Activated CD4-positive, alpha-beta T cell treated with anti-CD3 and anti-CD28 coated beads, Interleukin-2, amount 50 U/mL, for 24 hours (primary cell): ENCODE measurements at regions not wholly inside any gene's neighbourhood (a gene's known extent, or its start where the extent isn't known, plus 50 kb on each side); places are given as distances from the start of the nearest gene placed in this dataset.
A peak's percentile ranks its signal among the peaks of the same experiment; 100 is the strongest.
"Not testable (repeated sequence)": the region's sequence is repeated elsewhere in the genome, so short reads cannot be mapped to it uniquely, and the experiment has no call there.

Experiments
- DNase-seq, 2 donors: peaks; one replicate each; pipeline ENCODE4 v3.0.0-alpha.2; 2020; ENCODE audit warnings: low read depth in 1 of 2, low spot score in 1 of 2

DNA sequence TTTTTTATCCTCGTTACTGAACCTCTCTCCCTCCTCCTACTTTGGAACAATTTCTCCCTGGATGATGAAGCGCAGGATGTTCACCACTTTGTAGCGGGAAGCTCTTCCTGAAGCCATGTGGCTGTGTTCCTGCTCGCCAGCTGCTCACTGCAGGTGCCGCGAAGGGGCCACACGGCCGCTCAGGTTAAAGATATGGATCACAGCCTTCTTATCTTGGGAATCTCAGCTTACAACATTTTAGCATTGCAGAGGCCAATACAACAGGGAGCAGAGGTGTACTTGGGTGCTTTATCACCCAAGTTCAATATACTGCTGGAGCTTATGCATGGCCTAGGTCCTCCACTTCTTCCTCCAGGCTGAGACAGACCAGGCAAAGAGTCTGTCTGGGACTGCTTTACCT is 201.2 kb upstream of the G2E3 start:
- DNase-seq = no peak

DNA sequence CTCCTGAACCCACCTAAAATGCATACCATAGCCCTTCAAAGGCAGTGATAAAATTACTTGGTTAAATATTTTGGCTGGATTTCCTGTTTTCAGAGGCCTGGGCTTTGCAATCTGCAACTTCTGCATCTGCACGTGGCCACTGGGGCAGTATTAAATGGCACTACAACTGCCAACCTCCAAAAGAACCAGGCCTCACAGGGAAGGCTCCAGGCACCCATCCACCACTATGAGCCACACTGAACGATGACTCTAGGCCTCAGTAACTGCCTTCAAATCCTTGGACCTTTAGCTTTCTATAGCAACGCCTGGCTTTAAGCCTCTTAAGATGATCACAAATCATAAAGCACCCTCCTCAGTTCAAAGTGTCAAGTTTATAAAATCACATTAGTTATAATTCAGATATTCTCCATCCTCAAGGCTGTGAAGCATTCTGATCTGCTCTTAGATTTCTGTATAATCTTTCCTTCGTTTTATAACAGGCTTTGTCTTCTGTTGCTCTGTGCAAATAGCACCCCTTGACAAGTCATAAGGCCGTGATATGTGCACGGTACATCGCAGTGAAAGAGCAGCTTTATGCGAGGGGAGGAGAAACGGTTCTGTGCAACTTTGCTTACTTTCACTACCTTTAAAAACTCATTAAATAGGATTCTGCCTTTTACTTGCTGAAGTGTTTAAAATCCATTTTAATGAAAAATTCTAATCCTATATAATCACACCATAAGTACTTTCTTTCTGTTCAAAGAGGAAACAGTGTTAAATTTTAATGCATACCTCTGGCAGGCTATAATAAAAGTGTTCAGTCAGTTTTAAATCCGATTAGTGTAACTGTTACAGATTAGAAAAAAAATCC is 196.4 kb upstream of the G2E3 start:
- DNase-seq = no peak

DNA sequence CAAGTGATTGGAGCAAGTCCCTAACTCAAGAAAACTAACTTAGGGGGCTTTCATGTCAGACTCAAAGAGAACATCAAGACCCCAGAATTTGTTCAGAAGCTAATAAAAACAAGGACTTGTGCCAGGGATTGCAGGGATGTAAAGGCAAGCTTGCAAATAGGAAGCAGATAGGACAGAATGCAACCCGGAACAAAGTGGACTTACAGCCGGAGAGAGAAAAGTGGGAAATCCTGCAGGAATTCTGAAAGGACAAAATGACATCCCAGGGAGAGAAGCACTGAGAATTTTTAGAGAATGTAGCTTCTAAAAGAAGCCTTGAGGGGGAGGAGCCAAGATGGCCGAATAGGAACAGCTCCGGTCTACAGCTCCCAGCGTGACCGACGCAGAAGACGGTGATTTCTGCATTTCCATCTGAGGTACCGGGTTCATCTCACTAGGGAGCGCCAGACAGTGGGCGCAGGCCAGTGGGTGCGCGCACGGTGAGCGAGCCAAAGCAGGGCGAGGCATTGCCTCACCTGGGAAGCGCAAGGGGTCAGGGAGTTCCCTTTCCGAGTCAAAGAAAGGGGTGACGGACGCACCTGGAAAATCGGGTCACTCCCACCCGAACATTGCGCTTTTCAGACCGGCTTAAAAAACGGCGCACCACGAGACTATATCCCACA is 195.6 kb upstream of the G2E3 start:
- not testable (repeated sequence) for DNase-seq

DNA sequence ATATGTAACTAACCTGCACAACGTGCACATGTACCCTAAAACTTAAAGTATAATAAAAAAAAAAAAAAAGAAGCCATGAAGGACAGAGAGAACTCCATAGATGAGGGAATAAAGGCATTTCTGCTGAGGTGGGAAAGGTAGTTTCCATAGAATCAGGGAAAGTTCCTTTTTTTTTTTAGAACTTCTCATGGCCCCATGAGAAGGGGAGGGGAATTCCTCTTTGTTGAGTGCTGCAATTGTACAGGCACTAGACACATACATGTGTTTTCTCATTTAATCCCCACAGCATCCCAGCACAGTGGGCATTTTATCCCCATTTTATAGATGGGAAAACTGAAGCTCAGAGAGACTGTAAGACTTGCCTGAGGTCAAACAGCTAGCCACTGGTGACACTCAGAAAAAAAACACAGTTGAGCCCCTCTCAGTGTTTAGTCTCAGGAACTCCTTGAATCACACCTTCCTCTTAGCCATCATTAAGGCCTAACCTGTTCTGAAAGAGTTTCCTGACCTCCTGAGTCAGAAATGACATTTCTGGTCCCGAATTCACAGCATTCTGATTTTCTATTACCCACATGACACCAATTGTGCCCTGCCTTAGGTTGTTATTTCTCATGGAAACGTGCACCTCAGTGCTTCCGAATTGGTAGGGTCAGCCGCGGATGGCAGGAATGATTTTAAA is 189.3 kb upstream of the G2E3 start:
- no peak for DNase-seq

DNA sequence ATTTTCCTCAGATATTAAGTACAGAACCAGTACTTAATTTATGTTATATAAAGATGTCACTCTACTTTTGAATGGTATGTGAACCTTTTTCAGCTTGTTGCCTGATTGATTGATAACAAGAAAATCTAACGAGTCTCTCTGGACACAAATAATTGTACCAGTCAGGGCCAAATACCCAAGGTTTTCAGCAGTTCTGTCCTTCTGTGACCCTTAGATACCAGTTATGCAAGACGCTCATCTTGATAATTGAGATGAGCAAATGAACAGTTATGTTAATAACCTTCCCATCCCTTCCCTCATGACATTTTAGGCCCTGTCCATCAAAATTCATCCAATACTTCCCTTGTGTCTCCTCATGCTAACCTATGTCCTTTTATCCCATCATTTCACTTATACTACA is 185.9 kb upstream of the G2E3 start:
- DNase-seq = no peak

DNA sequence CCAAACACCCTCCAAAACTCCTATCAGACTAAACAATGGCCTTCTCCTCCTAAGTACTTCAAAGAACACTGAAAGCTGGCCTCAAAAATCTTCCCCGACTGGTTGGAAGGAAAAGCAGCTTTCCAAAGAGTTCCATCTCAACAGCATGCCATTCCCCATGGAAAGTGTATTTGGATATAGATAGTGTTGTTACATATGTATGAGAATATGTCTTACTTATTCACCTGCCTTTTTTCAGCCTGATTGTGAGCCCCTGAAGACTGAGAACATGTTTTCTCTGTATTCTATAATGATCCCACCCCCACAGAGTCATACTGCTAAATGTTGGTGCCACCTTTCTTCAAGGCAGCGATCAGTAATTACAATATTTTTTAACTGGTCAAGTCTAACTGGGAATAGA is 185.4 kb upstream of the G2E3 start:
- DNase-seq = no peak

DNA sequence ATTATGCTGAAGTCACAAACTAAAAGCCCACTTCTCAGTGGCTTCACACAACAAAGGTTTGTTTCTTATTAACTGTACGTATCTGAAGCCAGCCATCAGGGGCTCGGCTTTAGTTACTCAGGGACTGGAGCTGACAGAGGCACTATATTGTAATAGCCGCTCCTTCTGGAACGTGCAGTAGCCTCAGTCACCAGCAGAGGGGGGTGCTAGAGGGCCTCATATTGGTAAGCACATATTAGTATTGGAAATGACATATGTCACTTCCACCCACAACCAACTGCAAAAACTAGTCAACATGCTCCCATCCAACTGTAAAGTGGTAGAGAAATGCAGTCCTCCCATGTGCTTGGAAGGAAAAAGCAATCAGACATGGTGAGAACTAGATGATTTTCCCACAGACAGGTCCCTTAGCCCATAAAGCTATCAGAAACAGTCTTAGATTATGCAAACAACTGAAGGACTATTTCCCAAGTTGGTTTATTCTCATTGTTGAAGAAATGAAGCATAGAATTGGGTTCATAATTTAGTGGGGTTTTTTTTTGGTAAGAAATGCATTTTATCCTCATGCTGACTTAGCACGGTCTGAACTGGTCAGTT is 183.6 kb upstream of the G2E3 start:
- peak; percentile 38 to 46 for DNase-seq

DNA sequence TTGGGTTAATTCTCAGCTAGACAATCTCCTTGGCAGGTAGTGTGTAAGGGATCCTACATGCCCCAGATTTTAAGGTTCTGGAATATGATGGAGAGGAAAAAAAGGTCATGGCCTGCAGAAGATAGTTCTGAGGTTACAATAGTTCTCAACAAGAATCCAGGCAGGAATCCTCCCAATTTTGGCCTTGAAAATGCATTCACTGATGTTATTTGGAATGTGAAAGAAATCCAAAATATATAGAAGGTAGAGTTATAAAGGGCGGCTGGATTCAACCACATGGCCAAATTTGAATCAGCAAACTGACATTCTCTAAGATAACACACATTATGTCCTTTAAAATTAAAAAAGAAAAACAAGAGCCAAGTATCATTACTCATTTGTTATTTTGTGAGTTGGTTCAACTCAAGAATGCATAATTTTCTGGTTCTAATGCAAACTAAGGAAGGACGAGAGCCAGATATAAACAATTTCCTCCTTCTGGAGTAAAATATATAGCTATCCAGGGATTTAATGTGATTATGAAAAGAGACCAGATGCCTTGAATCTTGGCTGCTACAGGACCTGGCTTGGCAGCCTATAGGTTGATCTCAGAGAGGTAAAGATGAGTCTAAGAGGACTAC is 177.0 kb upstream of the G2E3 start:
- no peak for DNase-seq

DNA sequence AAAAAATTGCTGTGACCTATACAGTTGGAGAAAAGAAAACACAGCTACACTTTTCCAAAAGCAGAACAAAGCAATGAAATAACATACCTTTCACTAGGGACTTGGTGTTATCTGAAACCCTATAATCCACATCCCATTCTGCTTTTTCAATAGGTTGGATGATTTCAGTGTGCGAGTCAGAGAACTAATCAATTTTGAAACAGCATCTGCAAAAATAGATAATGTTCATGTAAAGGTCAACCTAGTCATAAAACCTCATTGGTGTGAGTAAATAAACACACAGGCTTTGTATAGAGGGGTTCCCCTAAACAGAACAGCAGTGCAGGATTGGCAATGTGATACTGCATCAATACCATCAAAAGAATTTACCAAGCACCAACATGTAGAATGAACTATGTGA is 173.0 kb upstream of the G2E3 start:
- no peak for DNase-seq

DNA sequence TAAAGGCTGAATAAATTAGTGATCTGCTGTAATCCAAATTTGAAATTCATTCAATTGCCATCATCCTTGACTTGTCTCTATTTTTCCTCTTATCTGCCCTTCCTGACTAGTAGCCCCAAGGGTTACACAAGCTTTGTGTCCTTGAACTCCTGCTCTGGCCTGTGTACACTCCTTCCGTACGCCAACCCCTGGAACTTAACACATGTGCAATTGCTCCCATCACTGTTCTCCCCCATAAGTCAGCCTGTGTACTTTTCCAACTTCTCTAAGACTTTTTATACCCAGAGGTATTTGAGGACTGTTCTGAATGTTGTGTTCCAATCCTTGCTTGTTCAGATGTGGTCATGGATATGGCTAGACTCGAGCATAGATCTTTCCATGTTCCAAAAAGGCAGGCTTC is 171.1 kb upstream of the G2E3 start:
- no peak for DNase-seq

DNA sequence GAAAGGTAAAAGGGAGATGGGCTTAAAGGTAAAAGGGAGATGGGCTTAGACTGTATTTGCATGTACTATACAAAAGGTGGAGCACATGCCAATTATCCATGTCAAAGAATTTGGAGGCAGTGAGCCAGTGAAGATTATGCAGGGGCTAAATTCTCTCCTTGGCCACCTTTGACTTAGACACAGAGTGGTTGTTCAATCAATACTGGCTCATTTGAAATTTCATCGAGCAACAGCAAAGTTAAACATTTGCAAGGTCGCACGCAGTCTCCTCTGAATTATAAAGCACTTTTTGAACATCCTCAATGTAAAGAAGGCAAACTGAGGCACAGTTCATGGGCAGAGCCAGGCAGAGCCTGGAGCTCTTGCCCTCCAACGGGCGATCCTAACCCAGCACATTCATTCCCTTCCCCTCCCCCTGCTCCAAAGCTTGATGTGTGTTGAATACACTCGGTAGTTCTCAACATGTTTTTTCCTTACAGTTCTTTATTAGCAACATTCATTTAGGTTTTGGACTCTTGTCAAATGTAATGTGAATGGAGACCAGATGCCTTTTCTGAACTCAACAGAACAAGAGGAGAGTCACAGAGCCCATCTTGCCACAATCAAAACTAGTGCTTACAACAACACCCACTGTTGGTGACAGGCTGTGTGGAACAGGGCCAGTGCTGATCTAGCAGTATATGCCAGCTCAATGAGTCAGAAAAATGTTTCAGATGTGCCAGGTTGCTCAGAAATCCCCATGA is 169.7 kb upstream of the G2E3 start:
- DNase-seq = no peak

DNA sequence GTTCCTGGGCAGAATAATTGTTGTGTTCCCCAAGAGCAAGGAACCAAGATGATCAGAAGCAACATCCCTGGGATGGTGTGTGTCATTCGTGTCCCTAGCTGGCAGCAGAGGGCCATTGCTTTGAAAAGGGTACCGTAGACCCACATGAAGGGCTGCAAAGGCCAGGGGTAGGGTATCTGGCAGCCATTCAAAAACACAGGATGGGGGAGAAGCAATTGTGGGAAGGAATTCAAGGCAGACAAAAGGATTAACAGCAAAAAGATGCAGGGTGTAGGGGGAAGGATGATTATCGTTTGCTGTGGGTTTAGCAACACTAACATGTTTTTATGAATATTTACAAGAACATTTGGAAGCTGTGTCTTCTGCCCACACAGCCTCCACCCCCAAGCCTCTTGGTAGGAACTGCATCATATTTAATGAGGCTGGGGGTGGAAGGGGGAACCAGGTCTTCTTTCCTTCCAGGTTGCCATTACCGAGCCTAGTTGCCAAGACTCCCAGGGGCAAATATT is 169.0 kb upstream of the G2E3 start:
- no peak for DNase-seq

DNA sequence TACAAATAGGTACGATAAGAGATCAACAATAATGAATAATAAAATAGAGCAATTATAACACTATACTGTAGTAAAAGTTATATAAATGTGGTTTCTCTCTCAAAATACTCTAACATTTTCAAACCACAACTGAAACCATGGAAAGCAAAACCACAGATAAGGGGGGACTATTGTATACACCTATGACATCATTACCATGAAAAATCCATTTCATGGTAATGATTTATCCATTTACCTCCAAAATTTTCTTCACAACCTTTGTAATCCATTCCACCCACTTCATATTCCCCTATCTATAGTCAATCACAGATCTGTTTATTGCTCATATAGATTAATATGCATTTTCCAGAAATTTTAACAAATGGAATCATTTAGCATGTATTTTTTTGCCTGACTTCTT is 163.9 kb upstream of the G2E3 start:
- DNase-seq = no peak

DNA sequence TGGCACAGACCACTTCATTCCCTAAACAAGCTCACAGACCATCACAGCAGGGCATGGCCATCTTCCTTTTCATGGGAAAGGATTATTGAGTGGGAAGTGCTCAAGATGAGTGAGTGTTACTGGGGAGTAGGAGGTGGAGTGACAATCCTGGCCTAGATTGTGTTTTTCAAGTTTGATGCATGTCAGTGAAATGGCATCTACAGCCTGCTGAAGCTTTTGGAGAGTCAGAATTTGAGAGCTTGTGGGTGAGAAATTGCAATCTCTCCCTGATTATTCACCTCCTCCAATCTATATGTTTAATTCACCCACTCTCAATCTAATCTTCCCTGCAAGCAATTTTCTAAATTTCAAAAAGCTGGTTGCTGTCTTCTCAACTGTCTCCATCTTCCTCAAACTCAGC is 156.1 kb upstream of the G2E3 start:
- DNase-seq = no peak

DNA sequence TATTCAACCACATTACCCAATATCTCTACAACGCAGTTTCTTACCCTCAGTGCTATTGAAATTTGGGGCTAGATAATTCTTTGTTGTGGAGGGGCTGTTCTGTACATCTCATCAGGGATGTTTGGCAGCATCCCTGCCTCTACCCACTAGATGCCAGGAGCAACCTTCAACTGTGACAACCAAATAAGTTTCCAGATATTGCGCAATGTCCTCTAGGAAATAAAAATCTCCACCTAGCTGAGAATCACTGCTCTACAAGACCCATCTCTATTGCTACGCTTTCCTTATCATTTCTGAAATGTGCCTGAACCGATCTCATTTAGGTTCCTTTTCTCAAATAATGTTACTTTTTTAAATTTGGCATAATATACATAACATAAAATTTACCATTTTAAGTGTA is 155.2 kb upstream of the G2E3 start:
- DNase-seq = no peak

DNA sequence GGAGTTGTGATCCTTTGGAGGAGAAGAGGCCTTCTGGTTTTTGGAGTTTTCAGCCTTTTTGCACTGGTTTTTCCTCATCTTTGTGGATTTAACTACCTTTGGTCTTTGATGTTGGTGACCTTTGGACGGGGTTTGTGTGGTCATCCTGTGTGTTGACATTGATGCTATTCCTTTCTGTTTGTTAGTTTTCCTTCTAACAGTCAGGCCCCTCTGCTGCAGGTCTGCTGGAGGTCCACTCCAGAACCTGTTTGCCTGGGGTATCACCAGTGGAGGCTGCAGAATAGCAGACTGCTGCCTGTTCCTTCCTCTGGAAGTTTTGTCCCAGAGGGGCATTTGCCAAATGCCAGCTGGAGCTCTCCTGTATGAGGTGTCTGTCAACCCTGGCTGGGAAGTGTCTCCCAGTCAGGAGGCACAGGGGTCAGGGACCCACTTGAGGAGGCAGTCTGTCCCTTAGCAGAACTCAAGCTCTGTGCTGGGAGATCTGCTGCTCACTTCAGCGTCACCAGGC is 149.4 kb upstream of the G2E3 start:
- DNase-seq = not testable (repeated sequence)

DNA sequence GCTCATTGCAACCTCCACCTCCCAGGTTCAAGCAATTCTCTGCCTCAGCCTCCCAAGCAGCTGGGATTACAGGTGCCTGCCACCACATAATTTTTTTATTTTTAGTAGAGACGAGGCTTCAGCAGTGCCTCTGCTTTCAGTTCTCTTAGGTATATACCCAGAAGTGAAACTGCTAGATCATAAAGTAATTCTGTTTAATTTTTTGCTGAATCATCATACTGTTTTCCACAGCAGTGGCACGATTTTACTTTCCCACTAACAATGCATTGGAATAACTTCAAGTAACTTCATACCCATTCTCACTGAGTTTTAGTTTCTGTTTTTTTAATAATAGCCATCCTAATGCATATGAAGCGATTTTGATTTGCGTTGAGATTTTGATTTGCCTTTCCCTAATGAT is 148.0 kb upstream of the G2E3 start:
- DNase-seq = no peak

DNA sequence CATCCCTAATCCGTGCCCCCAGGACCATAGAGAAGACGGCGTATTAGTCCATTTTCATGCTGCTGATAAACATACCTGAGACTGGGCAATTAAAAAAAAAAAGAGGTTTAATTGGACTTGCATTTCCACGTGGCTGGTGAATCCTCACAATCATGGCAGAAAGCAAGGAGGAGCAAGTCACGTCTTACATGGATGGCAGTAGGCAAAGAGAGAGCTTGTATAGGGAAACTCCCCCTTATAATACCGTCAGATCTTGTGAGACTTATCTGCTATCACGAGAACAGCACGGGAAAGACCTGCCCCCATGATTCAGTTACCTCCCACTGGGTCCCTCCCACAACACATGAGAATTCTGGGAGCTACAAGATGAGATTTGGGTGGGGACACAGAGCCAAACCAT is 145.8 kb upstream of the G2E3 start:
- not testable (repeated sequence) for DNase-seq

DNA sequence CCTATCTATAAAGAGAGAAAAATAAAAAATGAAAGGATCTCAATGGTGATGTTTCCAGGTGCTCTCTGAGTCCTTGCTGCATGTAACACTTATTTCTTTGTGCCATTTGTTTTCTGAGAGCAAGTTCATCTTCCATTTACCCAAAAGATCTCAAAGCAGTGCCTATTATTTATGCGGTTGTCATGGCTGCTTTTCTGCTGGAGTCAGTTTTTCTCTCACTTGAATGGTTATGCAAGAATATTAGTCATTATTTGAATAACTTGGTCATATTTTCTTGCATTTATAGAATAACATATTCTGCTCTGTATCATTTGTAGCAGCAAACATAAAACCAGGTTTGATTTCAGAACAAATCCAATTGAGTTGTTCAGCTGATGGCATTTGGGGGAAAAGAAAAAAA is 141.8 kb upstream of the G2E3 start:
- no peak for DNase-seq

DNA sequence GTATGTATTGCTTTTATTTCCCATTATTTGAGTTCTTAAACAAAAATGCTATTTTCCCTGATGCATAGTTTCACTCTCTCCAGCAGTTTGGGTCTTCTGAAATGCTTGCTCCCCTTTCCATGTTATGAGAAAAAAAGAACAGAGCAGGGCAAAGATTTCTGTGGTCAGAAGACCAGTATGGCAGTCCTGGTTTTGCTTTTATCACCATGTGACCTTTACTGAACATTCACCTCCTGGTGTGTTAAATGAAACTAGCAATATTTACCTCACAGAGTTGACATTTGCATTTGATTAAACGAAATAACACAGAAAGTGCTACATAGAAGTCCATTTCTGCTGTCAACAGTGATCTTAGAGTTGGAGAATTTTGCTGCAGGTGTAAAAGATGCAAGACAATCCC is 141.0 kb upstream of the G2E3 start:
- no peak for DNase-seq
